SK-N-SH (cell line): ENCODE measurements at regions not wholly inside any gene's neighbourhood (a gene's known extent, or its start where the extent isn't known, plus 50 kb on each side); places are given as distances from the start of the nearest gene placed in this dataset.

Experiments used
- CHD2 ChIP-seq: fragments of 150-350 bp; IDR thresholded peaks from 2 replicates; pipeline ENCODE4 v1.6.1; 2018; ENCODE audit warnings: low read length; ENCODE audit not compliant: partially characterized antibody
- CTCF ChIP-seq: fragments of 200-600 bp; sonication (generic); IDR thresholded peaks from 2 replicates; pipeline ENCODE4 v1.6.1; 2017; ENCODE audit warnings: antibody characterized with exemption, mild to moderate bottlenecking, moderate library complexity
- EP300 ChIP-seq, 2 experiments: IDR thresholded peaks; 2 replicates each; pipeline versions ENCODE4 v1.4.0 to v1.6.1; 2012; ENCODE audit warnings: borderline replicate concordance in 1 of 2, low read depth in 1 of 2, low read length in 1 of 2
- JUND ChIP-seq: IDR thresholded peaks from 2 replicates; pipeline ENCODE4 v1.4.0; 2012
- MXI1 ChIP-seq: IDR thresholded peaks from 2 replicates; pipeline ENCODE4 v1.6.1; 2012; ENCODE audit warnings: mild to moderate bottlenecking, low read depth, low read length, improper control_type of control experiment
- SIN3A ChIP-seq: IDR thresholded peaks from 2 replicates; pipeline ENCODE4 v1.6.1; 2012; ENCODE audit warnings: low read depth, mild to moderate bottlenecking, low read length, moderate library complexity, borderline replicate concordance
- USF2 ChIP-seq: fragments of 150-350 bp; IDR thresholded peaks from 2 replicates; pipeline ENCODE4 v1.6.1; 2017; ENCODE audit warnings: antibody characterized with exemption, low read length, low read depth, borderline replicate concordance
- TF ChIP-seq, protein P1 (sequence below): IDR thresholded peaks from 2 replicates; pipeline ENCODE4 v1.4.0; 2012; ENCODE audit warnings: low read depth, borderline replicate concordance
- TF ChIP-seq, protein P2 (sequence below): IDR thresholded peaks from 2 replicates; pipeline ENCODE4 v1.6.1; 2012; ENCODE audit warnings: mild to moderate bottlenecking, low read depth, low read length, moderate library complexity

DNA sequence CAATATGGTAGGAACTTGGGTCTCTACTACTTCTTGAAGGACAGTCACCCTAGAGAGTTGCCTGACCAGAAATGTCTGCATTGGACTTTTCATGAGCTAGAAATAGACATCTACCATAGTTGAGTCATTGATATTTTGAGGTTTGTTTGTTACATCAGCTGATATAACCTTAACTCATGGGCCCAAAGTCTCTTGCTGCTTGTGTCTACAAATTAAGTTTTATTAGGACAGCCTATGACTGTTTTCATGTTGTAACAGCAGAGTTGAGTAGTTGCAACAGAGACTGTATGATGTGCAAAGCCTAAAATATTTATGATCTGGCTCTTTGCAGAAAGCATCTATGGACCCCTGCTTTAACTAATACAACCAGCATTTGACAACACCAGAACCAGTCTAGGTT, 155.3 kb downstream of the MIAT start:
- TF ChIP-seq CTCF (no peak), USF2 (no peak), JUND (no peak), CHD2 (no peak), MXI1 (no peak), EP300 (IDR thresholded peaks at IDR 0.05; ENCODE audit: borderline replicate concordance in 1 of 2, low read depth in 1 of 2, low read length in 1 of 2) (no peak), SIN3A (no peak)
- TF ChIP-seq, protein P1, sequence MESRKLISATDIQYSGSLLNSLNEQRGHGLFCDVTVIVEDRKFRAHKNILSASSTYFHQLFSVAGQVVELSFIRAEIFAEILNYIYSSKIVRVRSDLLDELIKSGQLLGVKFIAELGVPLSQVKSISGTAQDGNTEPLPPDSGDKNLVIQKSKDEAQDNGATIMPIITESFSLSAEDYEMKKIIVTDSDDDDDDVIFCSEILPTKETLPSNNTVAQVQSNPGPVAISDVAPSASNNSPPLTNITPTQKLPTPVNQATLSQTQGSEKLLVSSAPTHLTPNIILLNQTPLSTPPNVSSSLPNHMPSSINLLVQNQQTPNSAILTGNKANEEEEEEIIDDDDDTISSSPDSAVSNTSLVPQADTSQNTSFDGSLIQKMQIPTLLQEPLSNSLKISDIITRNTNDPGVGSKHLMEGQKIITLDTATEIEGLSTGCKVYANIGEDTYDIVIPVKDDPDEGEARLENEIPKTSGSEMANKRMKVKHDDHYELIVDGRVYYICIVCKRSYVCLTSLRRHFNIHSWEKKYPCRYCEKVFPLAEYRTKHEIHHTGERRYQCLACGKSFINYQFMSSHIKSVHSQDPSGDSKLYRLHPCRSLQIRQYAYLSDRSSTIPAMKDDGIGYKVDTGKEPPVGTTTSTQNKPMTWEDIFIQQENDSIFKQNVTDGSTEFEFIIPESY, result no peak
- TF ChIP-seq, protein P2, sequence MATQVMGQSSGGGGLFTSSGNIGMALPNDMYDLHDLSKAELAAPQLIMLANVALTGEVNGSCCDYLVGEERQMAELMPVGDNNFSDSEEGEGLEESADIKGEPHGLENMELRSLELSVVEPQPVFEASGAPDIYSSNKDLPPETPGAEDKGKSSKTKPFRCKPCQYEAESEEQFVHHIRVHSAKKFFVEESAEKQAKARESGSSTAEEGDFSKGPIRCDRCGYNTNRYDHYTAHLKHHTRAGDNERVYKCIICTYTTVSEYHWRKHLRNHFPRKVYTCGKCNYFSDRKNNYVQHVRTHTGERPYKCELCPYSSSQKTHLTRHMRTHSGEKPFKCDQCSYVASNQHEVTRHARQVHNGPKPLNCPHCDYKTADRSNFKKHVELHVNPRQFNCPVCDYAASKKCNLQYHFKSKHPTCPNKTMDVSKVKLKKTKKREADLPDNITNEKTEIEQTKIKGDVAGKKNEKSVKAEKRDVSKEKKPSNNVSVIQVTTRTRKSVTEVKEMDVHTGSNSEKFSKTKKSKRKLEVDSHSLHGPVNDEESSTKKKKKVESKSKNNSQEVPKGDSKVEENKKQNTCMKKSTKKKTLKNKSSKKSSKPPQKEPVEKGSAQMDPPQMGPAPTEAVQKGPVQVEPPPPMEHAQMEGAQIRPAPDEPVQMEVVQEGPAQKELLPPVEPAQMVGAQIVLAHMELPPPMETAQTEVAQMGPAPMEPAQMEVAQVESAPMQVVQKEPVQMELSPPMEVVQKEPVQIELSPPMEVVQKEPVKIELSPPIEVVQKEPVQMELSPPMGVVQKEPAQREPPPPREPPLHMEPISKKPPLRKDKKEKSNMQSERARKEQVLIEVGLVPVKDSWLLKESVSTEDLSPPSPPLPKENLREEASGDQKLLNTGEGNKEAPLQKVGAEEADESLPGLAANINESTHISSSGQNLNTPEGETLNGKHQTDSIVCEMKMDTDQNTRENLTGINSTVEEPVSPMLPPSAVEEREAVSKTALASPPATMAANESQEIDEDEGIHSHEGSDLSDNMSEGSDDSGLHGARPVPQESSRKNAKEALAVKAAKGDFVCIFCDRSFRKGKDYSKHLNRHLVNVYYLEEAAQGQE, result no peak
